ENCODE measurements at regions not wholly inside any gene's neighbourhood (a gene's known extent, or its start where the extent isn't known, plus 50 kb on each side); places are given as distances from the start of the nearest gene placed in this dataset.

- DNase-seq (ENCODE audit: extremely low spot score) = no peak
- POLR2A ChIA-PET = no interaction called here
- no peak for TF ChIP-seq CTCF (IDR thresholded peaks at IDR 0.05; ENCODE audit: control extremely low read depth, extremely low read depth, low read depth, missing control alignments)
- CTCF ChIA-PET = no interaction called here
These were observed 1967.4 kb downstream of the NCAM2 start for GRCh38 chr21:22965455-22966135.

- no peak for TF ChIP-seq CTCF (IDR thresholded peaks at IDR 0.05; ENCODE audit: control extremely low read depth, extremely low read depth, low read depth, missing control alignments)
- DNase-seq (ENCODE audit: extremely low spot score) = no peak
- ChIA-PET CTCF (interaction anchor here (1.9 kb wide), 1 partner anchor 20 kb away, joined by 5 read pairs; no protein-coding TSS in a partner anchor), POLR2A (no interaction called here)
These were observed 1983.6 kb downstream of the NCAM2 start for GRCh38 chr21:22981819-22982218.

DNA sequence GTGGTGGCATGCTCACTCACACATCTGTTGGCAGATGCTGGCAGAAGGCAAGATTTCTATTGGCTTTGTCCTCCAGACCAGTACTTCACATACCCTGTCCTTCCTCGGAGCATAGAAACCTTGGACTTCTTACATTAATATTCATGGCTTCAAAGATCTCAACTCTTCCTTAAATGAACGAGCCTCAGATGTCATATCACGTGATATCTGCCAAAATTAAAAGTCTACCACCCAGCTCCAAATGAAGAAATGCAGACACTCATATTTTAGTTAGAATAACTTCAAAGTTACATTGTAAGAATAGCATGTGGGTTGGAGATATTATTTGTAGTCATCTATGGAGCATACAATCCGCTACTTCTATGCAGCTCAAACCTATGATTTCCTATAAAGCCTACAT lies 1994.9 kb downstream of the NCAM2 start:
- ChIA-PET POLR2A (no interaction called here), CTCF (interaction anchor here (1.1 to 1.2 kb wide), 2 partner anchors 14 to 15 kb away, joined by 3 to 4 read pairs; no protein-coding TSS in a partner anchor)
- TF ChIP-seq CTCF (IDR thresholded peaks at IDR 0.05; ENCODE audit: control extremely low read depth, extremely low read depth, low read depth, missing control alignments) = no peak
- DNase-seq (ENCODE audit: extremely low spot score) = no peak

DNA sequence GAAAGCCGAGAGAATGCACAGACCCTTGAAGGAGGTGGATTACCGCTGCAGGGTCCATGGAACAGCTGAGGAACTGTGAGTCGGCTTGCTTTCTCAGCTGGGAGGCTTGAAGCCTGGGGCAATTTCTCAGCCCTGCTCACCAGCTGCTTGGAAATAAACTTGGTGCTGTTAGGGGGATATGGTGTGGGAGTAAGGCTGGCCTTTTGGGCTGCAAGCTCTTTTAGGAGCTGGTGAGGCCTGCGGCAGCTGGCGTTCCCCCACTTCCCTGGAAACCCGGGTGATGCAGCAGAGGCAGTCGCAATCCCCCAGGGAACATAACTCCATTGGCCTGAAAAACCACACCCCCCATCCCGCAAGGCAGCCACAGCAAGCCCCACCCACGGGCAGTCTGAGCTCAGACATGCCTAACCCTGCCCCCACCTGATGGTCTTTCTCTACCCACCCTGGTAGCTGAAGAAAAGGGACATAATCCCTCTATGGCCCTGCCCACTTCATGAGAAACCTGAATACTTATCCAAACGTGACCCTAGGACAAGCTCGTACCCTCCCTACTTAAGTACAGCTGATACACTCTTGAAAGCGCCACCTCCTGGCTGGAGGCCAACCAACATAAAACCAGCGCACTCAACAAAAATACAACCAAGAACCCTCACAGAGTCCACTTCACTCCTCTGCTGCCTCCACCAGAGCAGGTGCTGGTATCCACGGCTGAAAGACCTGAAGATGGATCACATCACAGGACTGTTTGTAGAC lies 1995.8 kb downstream of the NCAM2 start:
- POLR2A ChIA-PET = no interaction called here
- CTCF ChIA-PET = no interaction called here
- TF ChIP-seq CTCF (IDR thresholded peaks at IDR 0.05; ENCODE audit: control extremely low read depth, extremely low read depth, low read depth, missing control alignments) = no peak
- no peak for DNase-seq (ENCODE audit: extremely low spot score)

- TF ChIP-seq CTCF (IDR thresholded peaks at IDR 0.05; ENCODE audit: control extremely low read depth, extremely low read depth, low read depth, missing control alignments) = no peak
- ChIA-PET CTCF (no interaction called here), POLR2A (no interaction called here)
- DNase-seq (ENCODE audit: extremely low spot score) = no peak
These were observed 2005.7 kb downstream of the NCAM2 start for GRCh38 chr21:23003951-23004350.

DNA sequence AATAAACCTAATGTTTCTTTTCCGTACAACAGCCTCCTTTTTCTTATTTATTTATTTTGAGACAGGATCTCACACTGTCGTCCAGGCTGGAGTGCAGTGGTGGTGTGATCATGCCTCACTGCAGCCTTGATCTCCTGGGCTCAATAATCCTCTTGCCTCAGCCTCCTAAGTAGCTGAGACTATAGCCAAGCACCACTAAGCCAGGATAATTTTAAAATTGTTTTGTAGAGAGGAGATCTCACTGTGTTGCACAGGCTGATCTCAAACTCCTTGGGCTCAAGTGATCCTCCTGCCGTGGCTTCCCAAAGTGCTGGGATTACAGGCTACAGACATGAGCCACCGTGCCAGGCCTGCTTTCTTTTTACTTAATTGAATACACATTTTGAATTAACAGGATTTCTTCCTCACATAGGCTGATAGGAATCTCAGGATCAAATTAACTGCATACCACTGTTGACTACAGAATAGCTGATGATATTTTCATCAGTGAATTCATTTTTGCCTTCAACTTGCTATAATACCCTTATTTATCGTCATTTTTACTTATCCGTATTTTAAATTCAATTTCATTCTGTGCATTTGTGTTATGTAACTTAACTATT lies 2010.5 kb downstream of the NCAM2 start:
- TF ChIP-seq CTCF (IDR thresholded peaks at IDR 0.05; ENCODE audit: control extremely low read depth, extremely low read depth, low read depth, missing control alignments) = no peak
- no peak for DNase-seq (ENCODE audit: extremely low spot score)
- ChIA-PET CTCF (interaction anchor here (1.0 kb wide), 1 partner anchor 16 kb away, joined by 4 read pairs; no protein-coding TSS in a partner anchor), POLR2A (no interaction called here)
